ENCODE measurements at regions not wholly inside any gene's neighbourhood (a gene's known extent, or its start where the extent isn't known, plus 50 kb on each side); places are given as distances from the start of the nearest gene placed in this dataset.

DNA sequence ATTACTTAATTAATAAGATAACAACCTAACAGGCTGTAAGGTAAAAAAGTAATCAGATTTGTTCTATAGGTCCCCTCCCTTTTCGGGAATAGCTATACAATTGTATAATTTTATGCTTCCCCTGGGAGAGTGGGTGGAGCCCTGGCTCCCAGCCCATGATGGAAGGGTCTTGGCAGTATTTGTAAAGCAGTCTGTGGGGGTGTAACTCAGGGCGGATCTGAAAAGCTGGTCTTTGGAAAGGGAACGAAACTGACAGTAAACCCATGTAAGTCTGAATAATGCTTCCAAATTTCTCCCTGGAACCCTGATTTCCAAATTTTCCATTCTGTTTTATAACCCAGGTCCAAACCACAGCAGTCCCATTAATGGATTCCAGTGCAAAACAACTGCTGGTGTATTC, 110.4 kb downstream of the DAD1 start:
- intact Hi-C loops (cut with micrococcal nuclease; ENCODE audit: unreplicated experiment) = loop anchor here (10.0 kb wide), 1 partner anchor 254 kb away; no protein-coding TSS in a partner anchor
- no peaks in the 10 kb centered on the region for H4K20me1 ChIP-seq (ENCODE audit: control insufficient read depth, insufficient read depth)
- peak overlapping the region; percentile 32; the same call in 1 of the 2 replicates for H3K9ac ChIP-seq (ENCODE audit: control insufficient read depth, insufficient read depth, low read length)
- no peaks in the 10 kb centered on the region for H3K36me3 ChIP-seq (ENCODE audit: control insufficient read depth in 2 of 2, insufficient read depth in 2 of 2, low read length in 1 of 2)
- FAIRE-seq (no peak), ATAC-seq (peak; percentile 5; the same call in 1 of the 3 replicates), DNase-seq (ENCODE audit: low read depth, low spot score) (no peak)
- no peaks in the 10 kb centered on the region for H3K27me3 ChIP-seq (replicated peaks in 1 of 2; ENCODE audit: control insufficient read depth in 2 of 2, insufficient read depth in 2 of 2, low read length in 1 of 2)
- 28% methylated on average over 3 of the region's 3 CpGs for WGBS (ENCODE audit: insufficient coverage, insufficient replicate concordance, low lambda C conversion rate, missing lambda C conversion rate)
- in situ Hi-C loops (cut with MboI) = no loop called here
- CTCF ChIA-PET = interaction anchor here (0.6 to 14.5 kb wide), 10 partner anchors 14 to 159 kb away, joined by 3 to 411 read pairs (median 38); no protein-coding TSS in a partner anchor
- H3K4me2 ChIP-seq (ENCODE audit: control insufficient read depth, insufficient read depth) = peak overlapping the region; percentile 98
- SMC1A ChIA-PET (ENCODE audit: uncharacterized antibody, unreplicated experiment) = interaction anchor here (0.6 to 31.5 kb wide), 17 partner anchors 11 to 158 kb away, joined by 3 to 912 read pairs (median 16); no protein-coding TSS in a partner anchor
- POLR2A ChIA-PET = interaction anchor here (0.6 to 33.2 kb wide), 12 partner anchors 23 to 287 kb away, joined by 3 to 875 read pairs (median 4); partner anchors contain the start of gene OXA1L
- H3K9me3 ChIP-seq (replicated peaks; ENCODE audit: control insufficient read depth, insufficient read depth, low read length) = no peaks in the 10 kb centered on the region
- RAD21 ChIA-PET (ENCODE audit: unreplicated experiment) = interaction anchor here (0.9 to 27.9 kb wide), 16 partner anchors 9 to 95 kb away, joined by 4 to 797 read pairs (median 21); no protein-coding TSS in a partner anchor
- BruUV-seq (replicated peaks) = no TSS peak
- peaks cover 71% of the 10 kb centered on the region for H3K4me1 ChIP-seq (ENCODE audit: control insufficient read depth, insufficient read depth, low read length)
- H3K79me2 ChIP-seq (ENCODE audit: control insufficient read depth, insufficient read depth, low read length) = peaks cover 56% of the 10 kb centered on the region
- H3K27ac ChIP-seq (ENCODE audit: control insufficient read depth, insufficient read depth) = peak overlapping the region; percentile 98
- no peak overlapping the region for H2AFZ ChIP-seq (ENCODE audit: control insufficient read depth, low read depth, low read length)
- H3K4me3 ChIP-seq = peak overlapping the region; percentile 66; the same call in 1 of the 2 replicates
- TF ChIP-seq NR2C1 (IDR thresholded peaks at IDR 0.05) (no peak), IKZF1 (conservative IDR thresholded peaks at IDR 0.05) (peak; percentile 83), SPI1 (IDR thresholded peaks at IDR 0.05; ENCODE audit: borderline replicate concordance, insufficient read depth, low read depth, low read length) (no peak), MTA2 (IDR thresholded peaks at IDR 0.05; ENCODE audit: low read depth) (peak; percentile 45; the same call in 1 of the 2 replicates), TBL1XR1 (IDR thresholded peaks at IDR 0.05; ENCODE audit: low read depth, low read length) (no peak), NRF1 (conservative IDR thresholded peaks at IDR 0.05; ENCODE audit: low read depth, low read length) (no peak), PAX8 (IDR thresholded peaks at IDR 0.05) (peak; percentile 19; the same call in 1 of the 2 replicates), NR2C2 (IDR thresholded peaks at IDR 0.05; ENCODE audit: borderline replicate concordance, control insufficient read depth, insufficient read length, low read depth) (no peak), IRF4 (IDR thresholded peaks at IDR 0.05; ENCODE audit: low read depth, low read length) (no peak)
- TF ChIP-seq, protein P1, sequence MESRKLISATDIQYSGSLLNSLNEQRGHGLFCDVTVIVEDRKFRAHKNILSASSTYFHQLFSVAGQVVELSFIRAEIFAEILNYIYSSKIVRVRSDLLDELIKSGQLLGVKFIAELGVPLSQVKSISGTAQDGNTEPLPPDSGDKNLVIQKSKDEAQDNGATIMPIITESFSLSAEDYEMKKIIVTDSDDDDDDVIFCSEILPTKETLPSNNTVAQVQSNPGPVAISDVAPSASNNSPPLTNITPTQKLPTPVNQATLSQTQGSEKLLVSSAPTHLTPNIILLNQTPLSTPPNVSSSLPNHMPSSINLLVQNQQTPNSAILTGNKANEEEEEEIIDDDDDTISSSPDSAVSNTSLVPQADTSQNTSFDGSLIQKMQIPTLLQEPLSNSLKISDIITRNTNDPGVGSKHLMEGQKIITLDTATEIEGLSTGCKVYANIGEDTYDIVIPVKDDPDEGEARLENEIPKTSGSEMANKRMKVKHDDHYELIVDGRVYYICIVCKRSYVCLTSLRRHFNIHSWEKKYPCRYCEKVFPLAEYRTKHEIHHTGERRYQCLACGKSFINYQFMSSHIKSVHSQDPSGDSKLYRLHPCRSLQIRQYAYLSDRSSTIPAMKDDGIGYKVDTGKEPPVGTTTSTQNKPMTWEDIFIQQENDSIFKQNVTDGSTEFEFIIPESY (IDR thresholded peaks at IDR 0.05) = no peak
- TF ChIP-seq, protein P2, sequence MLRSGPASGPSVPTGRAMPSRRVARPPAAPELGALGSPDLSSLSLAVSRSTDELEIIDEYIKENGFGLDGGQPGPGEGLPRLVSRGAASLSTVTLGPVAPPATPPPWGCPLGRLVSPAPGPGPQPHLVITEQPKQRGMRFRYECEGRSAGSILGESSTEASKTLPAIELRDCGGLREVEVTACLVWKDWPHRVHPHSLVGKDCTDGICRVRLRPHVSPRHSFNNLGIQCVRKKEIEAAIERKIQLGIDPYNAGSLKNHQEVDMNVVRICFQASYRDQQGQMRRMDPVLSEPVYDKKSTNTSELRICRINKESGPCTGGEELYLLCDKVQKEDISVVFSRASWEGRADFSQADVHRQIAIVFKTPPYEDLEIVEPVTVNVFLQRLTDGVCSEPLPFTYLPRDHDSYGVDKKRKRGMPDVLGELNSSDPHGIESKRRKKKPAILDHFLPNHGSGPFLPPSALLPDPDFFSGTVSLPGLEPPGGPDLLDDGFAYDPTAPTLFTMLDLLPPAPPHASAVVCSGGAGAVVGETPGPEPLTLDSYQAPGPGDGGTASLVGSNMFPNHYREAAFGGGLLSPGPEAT (IDR thresholded peaks at IDR 0.05; ENCODE audit: low read depth) = peak; percentile 70
- TF ChIP-seq, protein P3, sequence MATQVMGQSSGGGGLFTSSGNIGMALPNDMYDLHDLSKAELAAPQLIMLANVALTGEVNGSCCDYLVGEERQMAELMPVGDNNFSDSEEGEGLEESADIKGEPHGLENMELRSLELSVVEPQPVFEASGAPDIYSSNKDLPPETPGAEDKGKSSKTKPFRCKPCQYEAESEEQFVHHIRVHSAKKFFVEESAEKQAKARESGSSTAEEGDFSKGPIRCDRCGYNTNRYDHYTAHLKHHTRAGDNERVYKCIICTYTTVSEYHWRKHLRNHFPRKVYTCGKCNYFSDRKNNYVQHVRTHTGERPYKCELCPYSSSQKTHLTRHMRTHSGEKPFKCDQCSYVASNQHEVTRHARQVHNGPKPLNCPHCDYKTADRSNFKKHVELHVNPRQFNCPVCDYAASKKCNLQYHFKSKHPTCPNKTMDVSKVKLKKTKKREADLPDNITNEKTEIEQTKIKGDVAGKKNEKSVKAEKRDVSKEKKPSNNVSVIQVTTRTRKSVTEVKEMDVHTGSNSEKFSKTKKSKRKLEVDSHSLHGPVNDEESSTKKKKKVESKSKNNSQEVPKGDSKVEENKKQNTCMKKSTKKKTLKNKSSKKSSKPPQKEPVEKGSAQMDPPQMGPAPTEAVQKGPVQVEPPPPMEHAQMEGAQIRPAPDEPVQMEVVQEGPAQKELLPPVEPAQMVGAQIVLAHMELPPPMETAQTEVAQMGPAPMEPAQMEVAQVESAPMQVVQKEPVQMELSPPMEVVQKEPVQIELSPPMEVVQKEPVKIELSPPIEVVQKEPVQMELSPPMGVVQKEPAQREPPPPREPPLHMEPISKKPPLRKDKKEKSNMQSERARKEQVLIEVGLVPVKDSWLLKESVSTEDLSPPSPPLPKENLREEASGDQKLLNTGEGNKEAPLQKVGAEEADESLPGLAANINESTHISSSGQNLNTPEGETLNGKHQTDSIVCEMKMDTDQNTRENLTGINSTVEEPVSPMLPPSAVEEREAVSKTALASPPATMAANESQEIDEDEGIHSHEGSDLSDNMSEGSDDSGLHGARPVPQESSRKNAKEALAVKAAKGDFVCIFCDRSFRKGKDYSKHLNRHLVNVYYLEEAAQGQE (IDR thresholded peaks at IDR 0.05; ENCODE audit: low read depth, low read length) = no peak
- TF ChIP-seq, protein P4, sequence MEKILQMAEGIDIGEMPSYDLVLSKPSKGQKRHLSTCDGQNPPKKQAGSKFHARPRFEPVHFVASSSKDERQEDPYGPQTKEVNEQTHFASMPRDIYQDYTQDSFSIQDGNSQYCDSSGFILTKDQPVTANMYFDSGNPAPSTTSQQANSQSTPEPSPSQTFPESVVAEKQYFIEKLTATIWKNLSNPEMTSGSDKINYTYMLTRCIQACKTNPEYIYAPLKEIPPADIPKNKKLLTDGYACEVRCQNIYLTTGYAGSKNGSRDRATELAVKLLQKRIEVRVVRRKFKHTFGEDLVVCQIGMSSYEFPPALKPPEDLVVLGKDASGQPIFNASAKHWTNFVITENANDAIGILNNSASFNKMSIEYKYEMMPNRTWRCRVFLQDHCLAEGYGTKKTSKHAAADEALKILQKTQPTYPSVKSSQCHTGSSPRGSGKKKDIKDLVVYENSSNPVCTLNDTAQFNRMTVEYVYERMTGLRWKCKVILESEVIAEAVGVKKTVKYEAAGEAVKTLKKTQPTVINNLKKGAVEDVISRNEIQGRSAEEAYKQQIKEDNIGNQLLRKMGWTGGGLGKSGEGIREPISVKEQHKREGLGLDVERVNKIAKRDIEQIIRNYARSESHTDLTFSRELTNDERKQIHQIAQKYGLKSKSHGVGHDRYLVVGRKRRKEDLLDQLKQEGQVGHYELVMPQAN (conservative IDR thresholded peaks at IDR 0.05) = no peak
- TF ChIP-seq, protein P5, sequence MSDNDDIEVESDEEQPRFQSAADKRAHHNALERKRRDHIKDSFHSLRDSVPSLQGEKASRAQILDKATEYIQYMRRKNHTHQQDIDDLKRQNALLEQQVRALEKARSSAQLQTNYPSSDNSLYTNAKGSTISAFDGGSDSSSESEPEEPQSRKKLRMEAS (IDR thresholded peaks at IDR 0.05; ENCODE audit: low read depth, low read length) = no peak
